ENCODE measurements at regions not wholly inside any gene's neighbourhood (a gene's known extent, or its start where the extent isn't known, plus 50 kb on each side); places are given as distances from the start of the nearest gene placed in this dataset.
"Not testable (repeated sequence)": the region's sequence is repeated elsewhere in the genome, so short reads cannot be mapped to it uniquely, and the experiment has no call there.

GRCh38 chr7:73952266-73952665 lies 75.7 kb upstream of the ELN start:
- Histone ChIP-seq H3K27me3 (no peaks in the 10 kb centered on the region), H3K4me1 (no peaks in the 10 kb centered on the region), H3K27ac (no peak overlapping the region), H3K9me3 (peaks cover 0 to 3% (median 0%) of the 10 kb centered on the region in 3 donors), H3K4me3 (no peak overlapping the region), H3K36me3 (replicated peaks in 1 of 2; ENCODE audit: insufficient read depth in 1 of 2, low read depth in 2 of 2) (no peaks in the 10 kb centered on the region)
- DNase-seq (no peak), ATAC-seq (no peak)
- TF ChIP-seq, protein P1, sequence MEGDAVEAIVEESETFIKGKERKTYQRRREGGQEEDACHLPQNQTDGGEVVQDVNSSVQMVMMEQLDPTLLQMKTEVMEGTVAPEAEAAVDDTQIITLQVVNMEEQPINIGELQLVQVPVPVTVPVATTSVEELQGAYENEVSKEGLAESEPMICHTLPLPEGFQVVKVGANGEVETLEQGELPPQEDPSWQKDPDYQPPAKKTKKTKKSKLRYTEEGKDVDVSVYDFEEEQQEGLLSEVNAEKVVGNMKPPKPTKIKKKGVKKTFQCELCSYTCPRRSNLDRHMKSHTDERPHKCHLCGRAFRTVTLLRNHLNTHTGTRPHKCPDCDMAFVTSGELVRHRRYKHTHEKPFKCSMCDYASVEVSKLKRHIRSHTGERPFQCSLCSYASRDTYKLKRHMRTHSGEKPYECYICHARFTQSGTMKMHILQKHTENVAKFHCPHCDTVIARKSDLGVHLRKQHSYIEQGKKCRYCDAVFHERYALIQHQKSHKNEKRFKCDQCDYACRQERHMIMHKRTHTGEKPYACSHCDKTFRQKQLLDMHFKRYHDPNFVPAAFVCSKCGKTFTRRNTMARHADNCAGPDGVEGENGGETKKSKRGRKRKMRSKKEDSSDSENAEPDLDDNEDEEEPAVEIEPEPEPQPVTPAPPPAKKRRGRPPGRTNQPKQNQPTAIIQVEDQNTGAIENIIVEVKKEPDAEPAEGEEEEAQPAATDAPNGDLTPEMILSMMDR (IDR thresholded peaks at IDR 0.05): no peak
- no peak for TF ChIP-seq POLR2A (IDR thresholded peaks at IDR 0.05)
- 61 to 63% methylated on average over 4 of the region's 4 CpGs for WGBS, 2 donors
- intact Hi-C loops (cut with DNase I): no loop called here

DNA sequence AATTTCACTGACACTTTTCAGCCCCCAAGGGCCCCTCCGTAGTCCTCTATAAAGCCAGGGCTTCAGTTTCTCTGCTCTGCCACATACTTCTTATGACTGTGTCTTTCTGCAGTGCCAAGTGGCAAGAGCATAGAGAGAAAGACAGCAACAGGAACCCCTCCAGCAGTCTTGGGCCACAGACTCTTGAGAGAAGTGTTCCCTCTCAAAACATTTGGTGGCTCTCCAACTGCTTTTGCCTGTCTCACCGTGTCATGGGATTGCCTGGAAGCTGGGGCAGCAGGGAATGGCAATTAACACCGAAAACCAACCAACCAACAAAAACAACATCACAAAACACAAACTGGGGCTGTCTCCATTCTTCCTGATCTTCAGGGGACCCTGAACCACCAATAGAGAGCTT lies 73.8 kb upstream of the ELN start:
- WGBS, 2 donors: 77 to 90% methylated on average over 3 of the region's 3 CpGs

GRCh38 chr7:73954861-73955260 lies 73.1 kb upstream of the ELN start:
- H3K27ac ChIP-seq: no peak overlapping the region
- WGBS, 2 donors: 83 to 93% methylated on average over 2 of the region's 2 CpGs
- TF ChIP-seq, protein P1 (IDR thresholded peaks at IDR 0.05): no peak
- no peak for TF ChIP-seq POLR2A (IDR thresholded peaks at IDR 0.05)

More for the DNA sequence above, 73.8 kb upstream of the ELN start:
- intact Hi-C loops (cut with DNase I): no loop called here
- Histone ChIP-seq H3K4me1 (no peaks in the 10 kb centered on the region), H3K9me3 (no peaks in the 10 kb centered on the region), H3K4me3 (no peak overlapping the region), H3K27ac (no peak overlapping the region), H3K36me3 (replicated peaks in 1 of 2; ENCODE audit: insufficient read depth in 1 of 2, low read depth in 2 of 2) (no peaks in the 10 kb centered on the region), H3K27me3 (no peaks in the 10 kb centered on the region)
- no peak for DNase-seq
- no peak for ATAC-seq
- no peak for TF ChIP-seq POLR2A (IDR thresholded peaks at IDR 0.05)
- TF ChIP-seq, protein P1 (IDR thresholded peaks at IDR 0.05): no peak

DNA sequence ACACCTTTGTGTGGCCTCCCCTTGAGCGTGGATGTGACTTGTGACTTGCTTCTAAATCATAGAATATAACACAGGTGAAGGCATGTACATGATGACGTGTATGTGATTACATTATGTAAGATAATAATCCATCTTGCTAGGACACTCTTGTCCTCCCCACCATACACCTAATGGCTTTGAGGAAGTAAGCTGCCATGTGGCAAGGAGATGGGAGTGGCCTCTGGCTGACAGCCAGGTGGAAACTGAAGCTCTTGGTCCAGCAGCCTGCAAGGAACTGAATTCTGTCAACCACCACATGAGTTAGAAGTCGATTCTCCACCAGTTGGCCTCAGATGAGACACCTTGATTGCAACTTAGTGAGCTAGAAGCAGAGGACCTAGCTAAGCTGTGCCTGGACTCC lies 67.4 kb upstream of the ELN start:
- H3K36me3 ChIP-seq (replicated peaks in 1 of 2; ENCODE audit: insufficient read depth in 1 of 2, low read depth in 2 of 2): no peaks in the 10 kb centered on the region
- DNase-seq (peak in 1 of 4 donors; percentile 31), ATAC-seq (no peak)
- intact Hi-C loops (cut with DNase I): loop anchor here (10.0 kb wide), 1 partner anchor 76 kb away; no protein-coding TSS in a partner anchor
- TF ChIP-seq, protein P1 (IDR thresholded peaks at IDR 0.05): no peak
- no peak for TF ChIP-seq POLR2A (IDR thresholded peaks at IDR 0.05)
- H3K27me3 ChIP-seq: no peaks in the 10 kb centered on the region
- no peaks in the 10 kb centered on the region for H3K4me1 ChIP-seq
- no peaks in the 10 kb centered on the region for H3K9me3 ChIP-seq
- no peak overlapping the region for H3K27ac ChIP-seq
- H3K4me3 ChIP-seq: no peak overlapping the region
- 67 to 85% methylated on average over 2 to 3 of the region's 3 CpGs for WGBS, 2 donors

More at GRCh38 chr7:73954861-73955260, 73.1 kb upstream of the ELN start:
- intact Hi-C loops (cut with DNase I): no loop called here
- Histone ChIP-seq H3K27me3 (no peaks in the 10 kb centered on the region), H3K4me1 (no peaks in the 10 kb centered on the region), H3K36me3 (replicated peaks in 1 of 2; ENCODE audit: insufficient read depth in 1 of 2, low read depth in 2 of 2) (no peaks in the 10 kb centered on the region), H3K4me3 (no peak overlapping the region), H3K9me3 (no peaks in the 10 kb centered on the region)
- no peak for DNase-seq
- no peak for ATAC-seq

DNA sequence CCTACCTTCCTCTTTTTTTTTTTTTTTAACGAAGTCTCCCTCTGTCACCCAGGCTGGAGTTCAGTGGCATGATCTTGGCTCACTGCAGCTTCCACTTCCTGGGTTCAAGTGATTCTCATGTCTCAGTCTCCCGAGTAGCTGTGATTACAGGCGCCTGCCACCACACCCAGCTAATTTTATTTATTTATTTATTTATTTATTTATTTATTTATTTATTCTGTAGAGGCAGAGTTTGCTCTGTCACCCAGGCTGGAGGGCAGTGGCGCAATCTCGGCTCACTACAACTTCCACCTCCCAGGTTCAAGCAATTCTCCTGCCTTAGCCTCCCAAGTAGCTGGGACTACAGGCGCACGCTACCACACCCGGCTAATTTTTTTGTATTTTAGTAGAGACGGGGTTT lies 66.0 kb upstream of the ELN start:
- not testable (repeated sequence) for H3K27ac ChIP-seq

More for the DNA sequence above, 66.0 kb upstream of the ELN start:
- not testable (repeated sequence) for DNase-seq; H3K9me3 ChIP-seq; ATAC-seq; H3K36me3 ChIP-seq (replicated peaks in 1 of 2; ENCODE audit: insufficient read depth in 1 of 2, low read depth in 2 of 2); H3K4me3 ChIP-seq; H3K4me1 ChIP-seq; H3K27me3 ChIP-seq
- 89 to 96% methylated on average over 9 of the region's 9 CpGs for WGBS, 2 donors
- intact Hi-C loops (cut with DNase I): loop anchor here (10.0 kb wide), 1 partner anchor 77 kb away; no protein-coding TSS in a partner anchor

Measured in body of pancreas (tissue), 4 donors.